Hepatocyte (in vitro differentiated cells): ENCODE measurements at regions not wholly inside any gene's neighbourhood (a gene's known extent, or its start where the extent isn't known, plus 50 kb on each side); places are given as distances from the start of the nearest gene placed in this dataset.

Experiments used
- EZH2 ChIP-seq: fragments of 200-600 bp; sonication (generic); IDR thresholded peaks from 2 replicates; pipeline ENCODE4 v1.6.1; 2016; ENCODE audit warnings: antibody characterized with exemption, mild to moderate bottlenecking, borderline replicate concordance
- EZH2phosphoT487 ChIP-seq: fragments of 200-600 bp; sonication (generic); IDR thresholded peaks from one replicate; pipeline ENCODE4 v1.6.1; 2018; ENCODE audit warnings: antibody characterized with exemption, mild to moderate bottlenecking, low read depth, moderate library complexity; ENCODE audit not compliant: unreplicated experiment, severe bottlenecking
- TF ChIP-seq, protein P1 (sequence below): fragments of 200-600 bp; sonication (generic); IDR thresholded peaks from 2 replicates; pipeline ENCODE4 v1.5.1; 2016; ENCODE audit warnings: antibody characterized with exemption, mild to moderate bottlenecking; ENCODE audit not compliant: poor library complexity

DNA sequence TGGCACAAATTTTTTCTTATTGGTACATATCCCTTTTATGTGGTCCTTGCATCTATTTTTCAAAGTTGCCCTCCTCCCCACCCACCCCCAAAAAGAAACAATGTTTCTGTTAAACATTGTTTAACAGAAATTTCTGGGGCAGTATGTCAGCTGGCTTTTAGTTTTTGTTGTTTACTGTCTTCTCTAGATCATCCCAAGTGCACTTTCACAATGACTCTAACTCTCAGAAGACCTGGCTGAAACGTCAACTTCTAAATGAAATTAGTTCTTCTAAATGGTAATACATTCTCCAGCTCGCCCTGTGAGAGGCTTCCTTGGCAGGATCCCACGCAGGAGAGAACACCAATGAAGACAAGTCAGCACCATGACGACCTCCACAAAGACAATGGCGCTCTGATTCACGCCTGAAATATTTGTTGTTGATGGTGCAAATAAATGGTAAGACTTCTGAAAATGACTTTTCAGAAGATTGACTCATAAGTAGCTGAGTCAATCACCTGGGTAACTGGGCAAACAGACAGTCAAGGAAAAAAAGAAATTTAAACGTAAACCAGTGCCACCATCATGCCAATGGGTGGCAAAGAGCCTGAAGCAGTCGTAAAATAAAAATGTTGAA is 293.7 kb downstream of the FZD1 start:
- TF ChIP-seq, protein P1, sequence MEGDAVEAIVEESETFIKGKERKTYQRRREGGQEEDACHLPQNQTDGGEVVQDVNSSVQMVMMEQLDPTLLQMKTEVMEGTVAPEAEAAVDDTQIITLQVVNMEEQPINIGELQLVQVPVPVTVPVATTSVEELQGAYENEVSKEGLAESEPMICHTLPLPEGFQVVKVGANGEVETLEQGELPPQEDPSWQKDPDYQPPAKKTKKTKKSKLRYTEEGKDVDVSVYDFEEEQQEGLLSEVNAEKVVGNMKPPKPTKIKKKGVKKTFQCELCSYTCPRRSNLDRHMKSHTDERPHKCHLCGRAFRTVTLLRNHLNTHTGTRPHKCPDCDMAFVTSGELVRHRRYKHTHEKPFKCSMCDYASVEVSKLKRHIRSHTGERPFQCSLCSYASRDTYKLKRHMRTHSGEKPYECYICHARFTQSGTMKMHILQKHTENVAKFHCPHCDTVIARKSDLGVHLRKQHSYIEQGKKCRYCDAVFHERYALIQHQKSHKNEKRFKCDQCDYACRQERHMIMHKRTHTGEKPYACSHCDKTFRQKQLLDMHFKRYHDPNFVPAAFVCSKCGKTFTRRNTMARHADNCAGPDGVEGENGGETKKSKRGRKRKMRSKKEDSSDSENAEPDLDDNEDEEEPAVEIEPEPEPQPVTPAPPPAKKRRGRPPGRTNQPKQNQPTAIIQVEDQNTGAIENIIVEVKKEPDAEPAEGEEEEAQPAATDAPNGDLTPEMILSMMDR, result no peak
- no peak for TF ChIP-seq EZH2
- no peak for TF ChIP-seq EZH2phosphoT487
